GM19324 (cell line): ENCODE measurements at regions not wholly inside any gene's neighbourhood (a gene's known extent, or its start where the extent isn't known, plus 50 kb on each side); places are given as distances from the start of the nearest gene placed in this dataset.

Experiments
- ATAC-seq: cut with Tn5 transposase; IDR thresholded peaks from one replicate; pipeline ENCODE4 v1.9.1; 2021; ENCODE audit warnings: mild to moderate bottlenecking, moderate library complexity; ENCODE audit not compliant: unreplicated experiment, low FRiP score

- ATAC-seq = no peak
Measured at GRCh38 chr3:116920826-116921610, 211.4 kb downstream of the TUSC7 start.

- no peak for ATAC-seq
Measured at GRCh38 chr3:116927918-116928317, 218.3 kb downstream of the TUSC7 start.

GRCh38 chr3:116929505-116930222 lies 220.1 kb downstream of the TUSC7 start:
- no peak for ATAC-seq

DNA sequence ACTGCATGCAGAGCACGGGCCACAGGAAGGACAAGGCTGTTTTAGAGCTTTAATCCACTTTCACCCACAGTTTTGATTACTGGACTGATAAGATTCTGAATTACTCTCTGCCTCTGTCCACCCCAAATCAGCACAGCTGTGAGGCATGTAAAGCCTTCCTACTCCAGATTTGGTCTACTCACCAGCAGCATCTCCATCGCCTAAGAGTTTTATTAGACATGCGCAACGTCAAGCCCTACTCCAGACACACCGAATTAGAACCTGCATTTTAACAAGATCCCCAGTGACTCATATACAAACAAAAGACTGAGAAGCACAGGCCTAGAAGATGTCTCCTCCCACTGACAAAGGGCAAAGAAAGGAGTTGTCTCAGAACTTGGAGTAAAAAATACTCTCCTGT lies 221.2 kb downstream of the TUSC7 start:
- no peak for ATAC-seq

DNA sequence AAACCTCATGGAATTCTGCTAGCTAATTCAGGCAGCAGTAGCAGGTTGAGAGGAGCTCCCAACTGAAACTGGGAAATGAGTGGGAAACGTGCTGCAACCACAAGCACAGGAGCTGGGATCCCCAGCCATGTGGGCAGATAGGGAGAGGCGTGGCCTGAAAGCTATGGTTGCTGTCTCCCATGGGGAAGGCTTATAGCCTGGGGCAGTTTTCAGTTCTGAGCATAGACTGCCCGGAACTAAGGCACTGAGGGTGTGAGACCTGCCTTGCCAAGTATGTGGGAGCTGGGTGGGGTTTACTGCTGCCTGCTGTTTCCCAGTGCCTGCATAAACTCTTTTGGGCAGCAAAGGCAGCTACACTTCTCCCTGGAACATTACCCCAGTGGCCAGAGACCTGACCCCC lies 229.5 kb downstream of the TUSC7 start:
- ATAC-seq = no peak

DNA sequence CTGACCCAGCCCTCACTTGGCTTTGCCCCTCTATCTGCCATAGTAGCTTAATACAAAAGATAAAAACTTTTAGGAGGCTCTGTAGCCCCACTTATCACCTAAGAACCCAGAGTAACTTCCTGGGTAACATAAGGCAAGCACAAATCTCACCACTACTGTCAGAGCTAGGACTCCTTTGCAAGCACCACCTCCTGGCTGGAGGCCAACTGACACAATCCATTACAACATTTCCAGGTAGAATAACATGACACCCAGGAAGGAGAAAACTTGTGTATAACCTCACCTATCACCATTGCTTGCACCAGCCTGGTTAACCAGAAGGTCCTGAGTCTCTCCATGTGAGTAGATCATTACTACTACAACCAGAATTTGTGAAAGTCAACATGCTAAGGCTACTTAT lies 230.0 kb downstream of the TUSC7 start:
- no peak for ATAC-seq

GRCh38 chr3:116940719-116941118 lies 231.1 kb downstream of the TUSC7 start:
- no peak for ATAC-seq

DNA sequence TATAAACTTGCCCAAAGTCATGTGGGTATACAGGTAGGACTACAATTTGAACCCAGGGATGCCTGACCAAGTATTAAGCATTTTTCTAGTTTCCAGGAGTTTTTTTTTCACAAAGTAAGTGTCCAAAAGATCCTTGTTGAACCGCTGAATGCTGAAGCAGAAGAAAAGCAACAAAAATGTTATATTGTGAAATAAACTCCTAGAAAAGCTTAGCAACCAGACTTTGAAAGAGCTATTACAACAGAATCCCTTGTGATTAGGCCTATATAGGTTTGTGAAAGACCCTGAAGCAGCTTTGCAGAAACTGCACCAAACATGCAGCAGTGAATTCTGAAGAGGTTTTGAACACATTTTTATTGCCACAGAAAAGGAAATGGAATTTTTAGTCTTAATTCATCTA lies 236.8 kb downstream of the TUSC7 start:
- no peak for ATAC-seq

DNA sequence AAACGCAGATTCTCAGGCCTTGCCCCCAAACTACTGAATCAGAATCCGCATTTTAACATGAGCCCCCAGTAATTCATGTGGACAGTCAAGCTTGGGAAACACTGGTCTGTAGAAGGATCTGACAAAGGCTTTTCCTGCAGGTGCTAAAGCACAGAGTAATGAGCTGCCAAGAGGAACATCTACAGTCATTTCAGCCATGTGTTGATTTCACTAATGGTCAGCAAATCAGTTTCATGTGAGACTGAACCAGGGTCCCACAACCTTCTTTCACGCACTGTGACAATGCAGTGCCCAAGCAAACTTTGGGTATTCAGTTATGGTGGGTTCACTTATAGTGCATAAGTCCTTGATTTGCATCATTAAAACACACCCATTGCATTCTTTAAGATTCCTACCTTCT lies 237.6 kb downstream of the TUSC7 start:
- ATAC-seq = no peak

DNA sequence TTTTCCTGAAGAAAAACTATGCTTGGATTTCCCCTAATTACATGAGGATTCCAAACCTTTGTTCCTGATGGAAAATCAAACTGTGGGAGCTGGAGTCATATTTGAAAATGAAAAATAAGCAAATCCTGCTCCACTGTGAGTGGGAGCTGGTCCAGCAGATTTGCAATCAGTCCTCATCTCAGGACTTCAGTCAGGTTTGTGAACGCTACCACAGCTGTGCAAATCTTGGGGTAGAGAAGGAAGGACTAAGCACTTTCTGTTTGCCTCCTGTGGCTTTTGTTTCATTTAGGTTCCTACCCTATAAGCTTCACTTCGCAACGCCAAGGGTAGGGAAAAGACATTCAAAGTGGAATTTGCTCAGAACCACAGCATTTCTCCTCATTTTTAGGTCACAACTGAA lies 238.2 kb downstream of the TUSC7 start:
- ATAC-seq = no peak

DNA sequence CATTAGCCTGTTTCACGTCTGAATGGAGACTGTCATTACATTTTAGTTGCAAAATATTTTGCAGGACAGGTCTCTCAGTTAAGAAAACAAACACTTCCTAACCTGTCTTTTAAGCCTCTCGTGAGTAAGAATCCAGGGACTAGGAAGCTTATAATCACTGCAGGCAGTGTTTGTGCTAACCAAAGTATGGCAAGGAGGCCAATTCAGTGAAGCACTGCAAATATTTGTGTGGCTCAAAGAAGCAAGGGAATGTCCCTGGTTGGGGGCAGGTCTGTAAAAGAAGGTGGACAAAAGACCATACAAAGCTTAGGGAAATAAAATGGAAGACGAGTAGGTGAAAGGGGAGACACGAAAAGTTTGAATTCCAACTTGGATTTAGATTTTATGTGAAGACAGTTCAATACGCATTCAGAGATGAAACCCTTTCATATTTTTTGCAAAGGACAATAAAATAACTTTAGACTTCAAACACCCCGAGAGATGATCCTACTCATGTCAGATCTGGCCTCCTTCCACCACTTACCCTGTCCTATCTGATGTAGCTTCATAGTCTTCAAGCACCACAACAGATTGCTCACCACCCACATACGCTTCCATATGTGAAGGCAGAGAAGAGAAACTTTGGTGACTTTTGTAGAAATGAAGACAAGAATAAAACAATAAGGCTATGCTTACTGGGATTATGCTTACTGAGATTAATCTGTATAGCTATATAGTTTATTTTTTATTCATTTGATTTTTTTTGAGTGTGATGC lies 240.9 kb downstream of the TUSC7 start:
- no peak for ATAC-seq

DNA sequence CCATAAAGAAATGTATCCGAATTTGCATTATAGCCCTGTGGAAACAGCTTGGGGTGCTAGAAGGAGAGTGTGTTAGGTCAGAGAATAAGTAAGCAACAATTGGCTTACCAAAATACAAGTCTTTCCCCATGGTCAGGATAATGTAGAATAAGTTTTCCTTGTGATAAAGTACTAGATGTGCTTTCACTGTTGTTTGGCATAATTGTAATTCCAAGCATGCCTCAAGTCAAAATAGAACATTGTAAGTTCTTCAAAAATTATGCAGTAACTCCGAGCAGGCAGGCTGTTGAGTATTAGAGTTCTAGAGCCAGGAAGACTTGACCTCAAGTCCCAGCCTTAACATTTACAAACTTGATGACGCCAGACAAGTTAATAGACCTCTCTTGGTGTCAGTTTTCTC lies 242.0 kb downstream of the TUSC7 start:
- no peak for ATAC-seq

DNA sequence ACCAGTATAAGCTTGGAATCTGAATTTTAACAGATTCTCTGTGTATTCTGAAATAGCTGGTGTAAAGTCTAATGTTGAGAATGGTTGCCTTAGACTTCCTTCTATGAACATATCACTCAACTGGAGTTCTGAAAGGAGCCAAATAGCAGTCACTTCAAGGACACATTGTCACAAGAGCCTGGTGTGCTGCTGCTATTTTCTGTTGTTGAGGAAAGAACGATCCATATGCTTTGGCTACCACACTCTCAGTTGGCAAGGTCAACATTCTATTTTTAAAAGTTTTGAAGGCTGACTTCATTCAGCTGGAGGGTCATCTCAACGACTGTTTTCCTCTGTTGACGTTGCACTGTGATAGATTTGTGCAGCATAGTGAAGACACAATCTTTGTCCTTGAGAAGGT lies 248.7 kb downstream of the TUSC7 start:
- ATAC-seq = no peak

DNA sequence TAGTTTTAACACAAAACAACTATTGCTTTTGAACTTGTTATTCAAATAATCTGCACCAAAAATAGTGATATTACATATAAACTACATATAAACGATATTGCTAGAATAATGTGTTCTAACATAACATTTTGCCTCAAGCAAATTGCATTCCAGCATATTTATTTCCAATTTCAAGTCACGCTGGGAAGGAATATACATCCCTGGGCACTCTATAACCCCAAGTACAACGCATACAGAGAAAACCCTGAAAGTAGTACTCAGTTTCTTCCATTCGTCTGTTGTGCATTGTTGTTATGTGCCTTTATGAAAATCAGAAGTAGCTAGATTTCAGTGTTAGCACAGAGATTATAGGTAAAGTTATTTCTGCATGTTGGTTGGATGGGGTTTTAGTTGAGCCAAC lies 251.5 kb downstream of the TUSC7 start:
- no peak for ATAC-seq

GRCh38 chr3:116963802-116964201 lies 254.2 kb downstream of the TUSC7 start:
- no peak for ATAC-seq

- ATAC-seq = no peak
Measured at GRCh38 chr3:116966649-116967048, 257.1 kb downstream of the TUSC7 start.

GRCh38 chr3:116969135-116969534 lies 259.6 kb downstream of the TUSC7 start:
- no peak for ATAC-seq

DNA sequence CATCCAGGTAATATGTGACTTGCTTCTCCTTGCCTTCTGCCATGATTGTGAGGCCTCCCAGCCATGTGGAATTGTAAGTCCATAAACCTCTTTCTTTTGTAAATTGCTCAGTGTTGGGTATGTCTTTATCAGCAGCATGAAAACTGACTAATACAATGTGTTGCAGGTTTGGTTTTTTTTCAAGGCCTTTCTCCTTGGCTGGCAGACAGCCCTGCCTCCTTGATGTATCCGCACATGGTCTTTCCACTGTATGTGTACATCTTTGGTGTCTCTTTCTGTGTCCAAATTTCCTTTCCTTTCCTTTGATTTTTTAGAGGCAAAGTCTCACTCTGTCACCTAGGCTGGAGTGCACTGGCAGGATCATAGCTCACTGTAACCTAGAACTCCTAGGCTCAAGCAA lies 260.1 kb downstream of the TUSC7 start:
- no peak for ATAC-seq

- ATAC-seq = no peak
Measured at GRCh38 chr3:116971531-116971930, 262.0 kb downstream of the TUSC7 start.

DNA sequence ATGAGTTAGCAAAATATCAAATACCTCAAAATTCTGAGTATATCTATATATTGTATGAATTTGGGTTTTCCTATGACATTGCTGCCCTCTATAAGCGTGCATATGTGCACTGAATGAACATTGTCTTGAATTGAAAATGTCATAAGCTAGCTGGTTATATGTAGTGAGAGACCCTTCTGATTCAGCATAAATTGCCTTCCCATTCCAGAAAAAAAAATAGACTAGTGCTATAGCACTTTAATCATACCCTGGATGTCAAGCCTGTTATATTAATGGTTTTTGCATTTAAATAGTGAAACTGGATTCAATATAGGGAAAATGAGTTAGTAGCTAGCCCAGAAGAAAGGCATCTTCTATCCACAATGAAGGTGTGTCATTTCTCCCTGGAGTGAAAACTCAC lies 265.1 kb downstream of the TUSC7 start:
- no peak for ATAC-seq

GRCh38 chr3:116977441-116977840 lies 267.9 kb downstream of the TUSC7 start:
- no peak for ATAC-seq
